Lung (tissue), 11 donors: ENCODE measurements at regions not wholly inside any gene's neighbourhood (a gene's known extent, or its start where the extent isn't known, plus 50 kb on each side); places are given as distances from the start of the nearest gene placed in this dataset.

ENCODE experiments used
- ATAC-seq: fragments of 200-7000 bp; cut with Tn5 transposase; one replicate; pipeline ENCODE4 v1.9.1; 2020; ENCODE audit warnings: moderate number of reproducible peaks; ENCODE audit not compliant: insufficient read depth, low FRiP score
- DNase-seq, 3 donors: peaks; one replicate each; pipeline ENCODE4 v3.0.0-alpha.2; 2013 to 2017
- H3K27ac ChIP-seq, 2 donors: one replicate each; pipeline ENCODE4 v1.5.1; 2013; ENCODE audit warnings: mild to moderate bottlenecking in 2 of 2, moderate library complexity in 2 of 2, control low read depth in 1 of 2, inconsistent platforms in 1 of 2, low read depth in 1 of 2, low read length in 1 of 2
- H3K27me3 ChIP-seq, 3 donors: one replicate each; pipeline ENCODE4 v1.5.1; 2013; ENCODE audit warnings: low read length in 2 of 3; ENCODE audit not compliant: control insufficient read depth in 3 of 3, insufficient read depth in 3 of 3
- H3K36me3 ChIP-seq, 4 donors: one replicate each; pipeline ENCODE4 v1.5.1; 2013; ENCODE audit warnings: low read length in 4 of 4, mild to moderate bottlenecking in 1 of 4, moderate library complexity in 1 of 4; ENCODE audit not compliant: control insufficient read depth in 4 of 4, insufficient read depth in 4 of 4
- H3K4me1 ChIP-seq, 5 donors: one replicate each; pipeline ENCODE4 v1.5.1; 2013; ENCODE audit warnings: low read length in 5 of 5, mild to moderate bottlenecking in 2 of 5, moderate library complexity in 1 of 5; ENCODE audit not compliant: control insufficient read depth in 5 of 5, insufficient read depth in 5 of 5
- H3K4me3 ChIP-seq: one replicate; pipeline ENCODE4 v1.5.1; 2013; ENCODE audit warnings: mild to moderate bottlenecking, control low read depth, moderate library complexity
- H3K9ac ChIP-seq, 2 donors: one replicate each; pipeline ENCODE4 v1.5.1; 2013; ENCODE audit warnings: low read length in 2 of 2, control low read depth in 1 of 2; ENCODE audit not compliant: insufficient read depth in 1 of 2
- H3K9me3 ChIP-seq, 4 donors: one replicate each; pipeline ENCODE4 v1.5.1; 2013; ENCODE audit warnings: low read length in 3 of 4, mild to moderate bottlenecking in 1 of 4, moderate library complexity in 1 of 4; ENCODE audit not compliant: control insufficient read depth in 4 of 4, insufficient read depth in 3 of 4
- WGBS, 2 donors: extraction: QIAGEN DNeasy Blood & Tissue Kit; methylation state at CpG; one replicate each; pipeline ENCODE4 v1.1.7; 2013; 5-methylcytosine and 5-hydroxymethylcytosine counted together
- TF ChIP-seq, protein P1 (sequence below): IDR thresholded peaks from 2 replicates; pipeline ENCODE4 v1.5.1; 2012; ENCODE audit warnings: mild to moderate bottlenecking; ENCODE audit errors: control extremely low read depth, extremely low read depth
- donor health status: control.
- donor health status: control.
- donor health status: Bipolar disorder and iron deficiency.
- donor health status: healthy.
- donor health status: DM: yes; HTN: yes; CAD: no.

DNA sequence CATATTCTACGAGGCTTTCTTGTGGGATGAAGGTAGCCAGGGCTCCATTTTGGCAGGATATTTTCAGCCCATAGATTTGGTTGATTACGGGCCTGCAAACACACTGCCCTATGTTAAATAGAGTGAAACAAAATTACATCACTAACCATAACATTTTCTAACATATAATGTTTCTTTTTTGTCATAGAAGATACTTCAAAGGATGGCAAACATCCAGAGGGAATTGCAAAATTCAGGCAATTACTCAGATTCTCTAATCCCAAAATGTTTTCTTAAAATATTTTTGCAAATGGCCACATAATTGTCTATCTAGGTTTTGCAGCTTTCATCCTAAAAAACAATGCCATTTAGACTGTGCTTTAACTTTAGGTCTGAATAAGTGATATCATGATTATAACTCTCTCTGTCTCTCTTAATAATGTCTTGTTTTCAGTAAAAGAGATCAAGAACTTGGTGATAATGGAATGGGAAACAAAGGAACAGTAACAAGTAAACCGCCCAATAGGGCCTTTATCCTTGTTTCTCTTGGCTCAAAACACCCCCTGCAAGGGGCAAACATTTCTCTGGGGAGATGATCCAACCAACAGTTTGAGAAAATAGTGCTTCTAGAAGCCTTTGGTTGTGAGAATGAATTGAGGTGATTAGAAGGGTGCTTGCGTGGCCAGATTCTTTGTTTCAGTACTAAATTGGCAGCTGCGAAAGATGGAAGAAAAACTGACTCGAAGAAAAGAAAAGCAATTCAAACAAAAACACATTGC, 54.4 kb upstream of the BTG1 start:
- peaks cover 0 to 6% (median 0%) of the 10 kb centered on the region in 4 donors for H3K9me3 ChIP-seq
- peaks cover 0 to 22% (median 1%) of the 10 kb centered on the region in 5 donors for H3K4me1 ChIP-seq
- H3K9ac ChIP-seq = no peak overlapping the region
- TF ChIP-seq, protein P1, sequence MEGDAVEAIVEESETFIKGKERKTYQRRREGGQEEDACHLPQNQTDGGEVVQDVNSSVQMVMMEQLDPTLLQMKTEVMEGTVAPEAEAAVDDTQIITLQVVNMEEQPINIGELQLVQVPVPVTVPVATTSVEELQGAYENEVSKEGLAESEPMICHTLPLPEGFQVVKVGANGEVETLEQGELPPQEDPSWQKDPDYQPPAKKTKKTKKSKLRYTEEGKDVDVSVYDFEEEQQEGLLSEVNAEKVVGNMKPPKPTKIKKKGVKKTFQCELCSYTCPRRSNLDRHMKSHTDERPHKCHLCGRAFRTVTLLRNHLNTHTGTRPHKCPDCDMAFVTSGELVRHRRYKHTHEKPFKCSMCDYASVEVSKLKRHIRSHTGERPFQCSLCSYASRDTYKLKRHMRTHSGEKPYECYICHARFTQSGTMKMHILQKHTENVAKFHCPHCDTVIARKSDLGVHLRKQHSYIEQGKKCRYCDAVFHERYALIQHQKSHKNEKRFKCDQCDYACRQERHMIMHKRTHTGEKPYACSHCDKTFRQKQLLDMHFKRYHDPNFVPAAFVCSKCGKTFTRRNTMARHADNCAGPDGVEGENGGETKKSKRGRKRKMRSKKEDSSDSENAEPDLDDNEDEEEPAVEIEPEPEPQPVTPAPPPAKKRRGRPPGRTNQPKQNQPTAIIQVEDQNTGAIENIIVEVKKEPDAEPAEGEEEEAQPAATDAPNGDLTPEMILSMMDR = no peak
- WGBS, 2 donors = 89 to 91% methylated on average over 6 of the region's 6 CpGs
- no peak for ATAC-seq
- no peak overlapping the region for H3K27ac ChIP-seq
- H3K4me3 ChIP-seq = no peak overlapping the region
- no peaks in the 10 kb centered on the region for H3K36me3 ChIP-seq
- peak; percentile 21 to 89 (median 84) for DNase-seq
- H3K27me3 ChIP-seq = no peaks in the 10 kb centered on the region

DNA sequence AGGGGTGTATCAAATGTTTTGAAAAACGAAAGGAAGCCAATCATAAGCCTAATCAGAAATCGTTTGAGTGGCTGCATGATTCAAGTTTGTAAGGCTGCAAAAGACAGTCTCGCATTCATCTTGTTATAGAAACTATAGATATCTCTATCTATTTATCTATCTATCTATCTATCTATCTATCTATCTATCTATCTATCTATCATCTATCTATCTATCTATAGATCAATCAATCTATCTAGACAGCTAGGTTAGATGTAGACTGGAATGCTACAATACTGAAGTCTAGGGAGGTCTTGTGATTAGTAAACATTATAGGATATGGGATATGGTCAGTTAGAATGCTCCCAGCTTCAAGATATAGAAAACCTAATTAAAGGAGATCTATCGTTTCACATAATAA, 52.2 kb upstream of the BTG1 start:
- Histone ChIP-seq H3K4me3 (no peak overlapping the region), H3K36me3 (no peaks in the 10 kb centered on the region), H3K27me3 (no peaks in the 10 kb centered on the region), H3K4me1 (peaks cover 0 to 31% (median 1%) of the 10 kb centered on the region in 5 donors), H3K9me3 (peaks cover 0 to 6% (median 0%) of the 10 kb centered on the region in 4 donors), H3K27ac (no peak overlapping the region), H3K9ac (no peak overlapping the region)
- DNase-seq = no peak
- WGBS, 2 donors = 94 to 97% methylated on average over 4 of the region's 4 CpGs
- TF ChIP-seq, protein P1 = no peak
- ATAC-seq = no peak

DNA sequence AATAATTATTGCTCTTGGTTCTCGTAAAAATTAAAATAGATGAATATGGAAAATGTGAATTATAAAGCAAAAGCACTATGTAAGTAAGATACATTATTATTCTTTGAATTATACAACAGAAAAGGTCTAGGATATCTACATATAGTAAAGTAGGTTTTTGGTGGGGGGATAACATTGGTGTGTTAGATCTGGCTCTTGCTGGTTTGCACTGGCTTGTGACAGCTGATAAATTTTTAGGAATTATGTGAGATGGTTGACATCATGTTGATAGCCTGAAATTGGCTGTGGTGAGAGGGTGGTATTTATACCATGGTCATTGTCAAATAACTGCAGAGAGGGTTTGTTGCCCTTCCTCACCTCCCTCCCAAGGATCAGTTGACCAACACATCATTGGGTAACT, 50.7 kb upstream of the BTG1 start:
- DNase-seq = no peak
- peaks cover 0 to 39% (median 3%) of the 10 kb centered on the region in 5 donors for H3K4me1 ChIP-seq
- no peak overlapping the region for H3K4me3 ChIP-seq
- H3K36me3 ChIP-seq = no peaks in the 10 kb centered on the region
- no peak for ATAC-seq
- H3K9me3 ChIP-seq = peaks cover 0 to 6% (median 0%) of the 10 kb centered on the region in 4 donors
- no peaks in the 10 kb centered on the region for H3K27me3 ChIP-seq
- WGBS, 2 donors = 98 to 100% methylated on average over 1 of the region's 1 CpG
- no peak overlapping the region for H3K9ac ChIP-seq
- H3K27ac ChIP-seq = no peak overlapping the region
- TF ChIP-seq, protein P1 = no peak
